ENCODE measurements at regions not wholly inside any gene's neighbourhood (a gene's known extent, or its start where the extent isn't known, plus 50 kb on each side); places are given as distances from the start of the nearest gene placed in this dataset.

GRCh38 chr7:46685051-46685450, 764.0 kb upstream of the IGFBP3 start:
- no peak for FAIRE-seq

More at GRCh38 chr7:46685051-46685450, 764.0 kb upstream of the IGFBP3 start:
- Histone ChIP-seq H3K9me3 (ENCODE audit: insufficient read depth in 2 of 2, low read depth in 1 of 2, low read length in 1 of 2) (no peaks in the 10 kb centered on the region), H3K36me3 (ENCODE audit: control insufficient read depth in 2 of 4, insufficient read depth in 4 of 4, low read length in 3 of 4) (no peaks in the 10 kb centered on the region), H3K23ac (ENCODE audit: insufficient read length) (no peak overlapping the region), H3K18ac (ENCODE audit: extremely low read depth, low read length) (no peak overlapping the region), H3K14ac (ENCODE audit: insufficient read length) (no peak overlapping the region), H2AK5ac (ENCODE audit: low read depth, low read length) (no peak overlapping the region), H4K91ac (replicated peaks; ENCODE audit: insufficient read length, low read length) (no peak overlapping the region), H3K79me2 (ENCODE audit: control insufficient read depth in 1 of 2, insufficient read depth in 2 of 2, low read length in 2 of 2) (no peaks in the 10 kb centered on the region), H3K4ac (replicated peaks; ENCODE audit: insufficient read length, low read depth, low read length) (no peak overlapping the region), H3K4me1 (replicated peaks in 1 of 4; ENCODE audit: control insufficient read depth in 3 of 4, insufficient read depth in 4 of 4, low read length in 3 of 4) (no peaks in the 10 kb centered on the region; a peak in 1 of 7 replicates), H2AFZ (ENCODE audit: low read length) (no peak overlapping the region), H2BK15ac (ENCODE audit: low read length) (no peak overlapping the region), H3K4me3 (ENCODE audit: extremely low read depth in 1 of 4, insufficient read depth in 2 of 4, low read depth in 3 of 4, low read length in 4 of 4) (no peak overlapping the region), H3K79me1 (ENCODE audit: low read depth, low read length) (no peaks in the 10 kb centered on the region), H3K56ac (replicated peaks; ENCODE audit: insufficient read length, low read depth, low read length) (no peak overlapping the region), H2BK5ac (ENCODE audit: low read depth, low read length) (no peak overlapping the region), H2BK20ac (ENCODE audit: low read length) (no peak overlapping the region), H4K8ac (ENCODE audit: extremely low read depth, insufficient read depth, low read length) (no peak overlapping the region), H3K27me3 (replicated peaks in 1 of 4; ENCODE audit: control insufficient read depth in 3 of 4, extremely low read depth in 1 of 4, insufficient read depth in 3 of 4, low read length in 3 of 4) (no peaks in the 10 kb centered on the region), H4K5ac (ENCODE audit: insufficient read length, low read depth, low read length) (no peak overlapping the region), H3K4me2 (ENCODE audit: insufficient read depth in 1 of 2, low read depth in 2 of 2, low read length in 2 of 2) (no peak overlapping the region), H2BK12ac (ENCODE audit: low read depth, low read length) (no peak overlapping the region), H3K23me2 (ENCODE audit: low read depth, low read length) (no peaks in the 10 kb centered on the region), H3K9ac (replicated peaks in 1 of 4; ENCODE audit: extremely low read depth in 1 of 4, low read depth in 3 of 4, low read length in 3 of 4) (no peak overlapping the region), H2BK120ac (replicated peaks; ENCODE audit: low read depth, low read length) (no peak overlapping the region), H4K20me1 (replicated peaks in 1 of 2; ENCODE audit: control insufficient read depth in 1 of 2, insufficient read depth in 2 of 2, low read length in 2 of 2) (no peaks in the 10 kb centered on the region), H3K27ac (ENCODE audit: low read depth, low read length) (no peak overlapping the region)
- 72% methylated on average over 2 of the region's 2 CpGs; no CpG with 5 or more reads in 1 of the 2 experiments for WGBS, 2 experiments (ENCODE audit: extremely low coverage in 1 of 2, insufficient coverage in 1 of 2, insufficient read length in 1 of 2, insufficient replicate concordance in 2 of 2, low coverage in 1 of 2, low lambda C conversion rate in 2 of 2, missing lambda C conversion rate in 1 of 2)
- CTCF ChIA-PET (ENCODE audit: partially characterized antibody): interaction anchor here (0.8 to 1.8 kb wide), 6 partner anchors 10 to 402 kb away, joined by 3 to 7 read pairs (median 3); no protein-coding TSS in a partner anchor
- POLR2A ChIA-PET (ENCODE audit: partially characterized antibody): no interaction called here
- TF ChIP-seq RAD21 (IDR thresholded peaks at IDR 0.05 in 1 of 2, conservative IDR thresholded peaks at IDR 0.05 in 1 of 2; ENCODE audit: low read depth in 2 of 2, low read length in 2 of 2): peak; percentile 44 to 60
- TF ChIP-seq CTCF (IDR thresholded peaks at IDR 0.05; ENCODE audit: control extremely low read depth in 1 of 3, insufficient read depth in 1 of 3, low read depth in 1 of 3, low read length in 3 of 3): peak in 2 of 3 experiments; percentile 18 to 57; a peak in 3 of 4 replicates
- no peak for TF ChIP-seq EGR1 (IDR thresholded peaks at IDR 0.05; ENCODE audit: borderline replicate concordance, low read depth, low read length)
- DNase-seq (ENCODE audit: low read depth in 1 of 2, low spot score in 2 of 2): no peak

Data from H1 (cell line).